Uterus (tissue), 2 donors: ENCODE measurements at regions not wholly inside any gene's neighbourhood (a gene's known extent, or its start where the extent isn't known, plus 50 kb on each side); places are given as distances from the start of the nearest gene placed in this dataset.

Experiments used
- CTCF ChIP-seq, 4 experiments: fragments of 200-600 bp in 2 of 4; fragments of 450-650 bp in 2 of 4; sonication (generic) in 2 of 4; IDR thresholded peaks; one replicate each; pipeline ENCODE4 v1.5.1; 2016 to 2019; ENCODE audit warnings: antibody characterized with exemption in 4 of 4, mild to moderate bottlenecking in 2 of 4, moderate library complexity in 1 of 4
- POLR2A ChIP-seq, 2 donors: fragments of 450-650 bp; IDR thresholded peaks; one replicate each; pipeline ENCODE4 v1.6.1; 2016; ENCODE audit warnings: antibody characterized with exemption in 2 of 2, mild to moderate bottlenecking in 1 of 2, moderate library complexity in 1 of 2

DNA sequence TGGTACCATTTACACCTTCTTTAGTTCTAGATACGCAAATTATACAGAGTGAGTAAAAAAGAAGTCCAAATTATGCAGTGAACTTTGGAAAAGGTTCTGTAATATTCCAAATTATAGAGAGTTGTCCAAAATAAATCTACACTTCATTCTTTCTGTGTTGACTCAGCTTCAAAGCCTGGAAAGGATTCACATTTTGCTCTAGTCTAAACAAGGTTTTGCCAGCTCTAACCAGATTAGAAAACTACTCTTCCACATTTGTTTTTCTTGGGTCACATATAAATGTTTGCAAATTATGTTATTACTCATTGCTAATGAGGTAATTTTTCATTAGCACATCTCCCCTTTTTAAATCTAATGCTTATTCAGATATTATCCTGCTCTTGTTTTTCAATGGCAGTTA, 1562.4 kb upstream of the SEL1L start:
- TF ChIP-seq POLR2A (IDR thresholded peaks at IDR 0.05) (no peak), CTCF (IDR thresholded peaks at IDR 0.05) (no peak)
